ENCODE measurements at regions not wholly inside any gene's neighbourhood (a gene's known extent, or its start where the extent isn't known, plus 50 kb on each side); places are given as distances from the start of the nearest gene placed in this dataset.

DNA sequence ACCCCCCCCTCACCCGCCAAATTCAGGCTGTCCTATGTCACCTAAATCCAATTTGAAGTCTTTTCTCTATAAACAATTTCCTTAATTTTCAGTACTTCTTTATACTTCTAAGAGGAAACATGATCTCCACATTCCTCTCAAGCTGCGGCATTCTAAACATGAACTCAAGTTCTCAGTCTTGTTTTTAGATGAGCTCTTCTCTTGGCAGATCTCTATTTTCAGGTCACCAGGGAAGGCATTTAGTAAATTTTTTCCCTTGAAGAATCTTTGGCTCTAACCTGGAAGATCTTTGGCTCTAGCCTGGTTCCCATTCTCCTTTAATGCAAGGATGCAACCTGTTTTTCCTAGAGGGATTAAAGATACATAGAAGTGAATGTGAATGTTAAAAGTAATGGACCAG lies 193.4 kb downstream of the ATG4C start:
- no peak for FAIRE-seq
- CTCF ChIA-PET (ENCODE audit: low intra/inter-chr PET ratio), result no interaction called here

More for the DNA sequence above, 193.4 kb downstream of the ATG4C start:
- no peaks in the 10 kb centered on the region for H4K20me1 ChIP-seq (replicated peaks; ENCODE audit: control insufficient read depth, insufficient read depth, low read length)
- H3K4me1 ChIP-seq (replicated peaks in 1 of 2; ENCODE audit: control insufficient read depth in 2 of 2, insufficient read depth in 2 of 2, low read length in 2 of 2), result no peaks in the 10 kb centered on the region
- H3K9ac ChIP-seq (ENCODE audit: insufficient read depth in 1 of 2, low read depth in 2 of 2, low read length in 2 of 2), result no peak overlapping the region
- H3K27me3 ChIP-seq (ENCODE audit: control insufficient read depth in 2 of 2, insufficient read depth in 2 of 2, low read length in 2 of 2), result peaks cover 3 to 4% of the 10 kb centered on the region in 2 experiments; a peak in 2 of 5 replicates
- TF ChIP-seq PTBP1 (IDR thresholded peaks at IDR 0.05; ENCODE audit: low read depth, low read length), result no peak
- TF ChIP-seq, protein P1, sequence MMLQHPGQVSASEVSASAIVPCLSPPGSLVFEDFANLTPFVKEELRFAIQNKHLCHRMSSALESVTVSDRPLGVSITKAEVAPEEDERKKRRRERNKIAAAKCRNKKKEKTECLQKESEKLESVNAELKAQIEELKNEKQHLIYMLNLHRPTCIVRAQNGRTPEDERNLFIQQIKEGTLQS (IDR thresholded peaks at IDR 0.05), result no peak
- TF ChIP-seq, protein P1 (CRISPR knock-in tag; conservative IDR thresholded peaks at IDR 0.05), result no peak
- no peak for TF ChIP-seq RHOXF2B (CRISPR knock-in tag; conservative IDR thresholded peaks at IDR 0.05)
- no peak for TF ChIP-seq HDAC6 (IDR thresholded peaks at IDR 0.05; ENCODE audit: low read depth, low read length)
- no peak for TF ChIP-seq MTF1 (CRISPR knock-in tag; IDR thresholded peaks at IDR 0.05; ENCODE audit: borderline replicate concordance)
- TF ChIP-seq ZBTB33 (CRISPR knock-in tag; IDR thresholded peaks at IDR 0.05), result no peak
- no peak for TF ChIP-seq NFXL1 (CRISPR knock-in tag; IDR thresholded peaks at IDR 0.05)
- in situ Hi-C loops (cut with MboI), result no loop called here
- no peak overlapping the region for H3K4me2 ChIP-seq (ENCODE audit: insufficient read depth, low read length)
- no peaks in the 10 kb centered on the region for H3K79me2 ChIP-seq (ENCODE audit: control insufficient read depth, insufficient read depth, low read length)
- no TSS peak for BruUV-seq (replicated peaks)
- H3K27ac ChIP-seq (ENCODE audit: extremely low read depth, low read depth, low read length), result no peak overlapping the region
- no peaks in the 10 kb centered on the region for H3K36me3 ChIP-seq (ENCODE audit: control insufficient read depth, insufficient read depth, low read length)
- DNase-seq (ENCODE audit: extremely low read depth in 1 of 4, low spot score in 3 of 4) (no peak), ATAC-seq (no peak)
- no peak overlapping the region for H3K4me3 ChIP-seq
- intact Hi-C loops (cut with micrococcal nuclease), result no loop called here
- WGBS (ENCODE audit: insufficient coverage, low coverage, missing lambda C conversion rate), result 0% methylated on average over 1 of the region's 2 CpGs
- H2AFZ ChIP-seq (ENCODE audit: low read depth, low read length), result no peak overlapping the region
- POLR2A ChIA-PET, result no interaction called here
- H3K9me1 ChIP-seq (ENCODE audit: control insufficient read depth, insufficient read depth, low read length), result no peaks in the 10 kb centered on the region
- H3K9me3 ChIP-seq (replicated peaks; ENCODE audit: control insufficient read depth, insufficient read depth, low read depth, low read length), result no peaks in the 10 kb centered on the region

Measured in K562 (cell line).